Panc1 (cell line): ENCODE measurements at regions not wholly inside any gene's neighbourhood (a gene's known extent, or its start where the extent isn't known, plus 50 kb on each side); places are given as distances from the start of the nearest gene placed in this dataset.

Source experiments
- ATAC-seq: fragments of 200-7000 bp; cut with Tn5 transposase; 2 replicates; pipeline ENCODE4 v1.9.1; 2020; ENCODE audit warnings: mild to moderate bottlenecking, moderate library complexity
- BruUV-seq: library from RNA; stranded (reverse); fragments of 400-500 nt; replicated peaks from 2 replicates; lab custom pipeline; 2021; lab: Mats Ljungman, UMichigan
- CTCF ChIA-PET: fragments of 300-600 bp; sonication (Branson Sonifier 250); formaldehyde crosslinking; loops from one replicate; lab custom pipeline; 2022; ENCODE audit warnings: antibody characterized with exemption; lab: Charles Lee
- POLR2A ChIA-PET: fragments of 300-600 bp; sonication (Branson Sonifier 250); formaldehyde crosslinking; loops from one replicate; lab custom pipeline; 2022; ENCODE audit warnings: antibody characterized with exemption; lab: Charles Lee
- DNase-seq: peaks from one replicate; pipeline ENCODE4 v3.0.0-alpha.2; 2010; ENCODE audit warnings: low read depth, low spot score
- H3K27ac ChIP-seq: 2 replicates; pipeline ENCODE4 v1.5.1; 2011; ENCODE audit warnings: mild to moderate bottlenecking, low read length, inconsistent platforms
- H3K27me3 ChIP-seq: fragments of 200-500 bp; sonication (Bioruptor generic); 2 replicates; pipeline ENCODE4 v1.6.0; 2014; ENCODE audit warnings: low read length, inconsistent platforms; ENCODE audit not compliant: control insufficient read depth, insufficient read depth
- H3K36me3 ChIP-seq: fragments of 200-500 bp; sonication (Bioruptor generic); 2 replicates; pipeline ENCODE4 v1.5.1; 2014; ENCODE audit warnings: inconsistent platforms, mild to moderate bottlenecking, low read length, moderate library complexity; ENCODE audit not compliant: control insufficient read depth, insufficient read depth
- H3K4me1 ChIP-seq: 2 replicates; pipeline ENCODE4 v1.5.1; 2011; ENCODE audit warnings: inconsistent platforms, mild to moderate bottlenecking, low read length, moderate library complexity; ENCODE audit not compliant: control insufficient read depth, insufficient read depth
- H3K4me3 ChIP-seq, 2 experiments: 2 replicates each; pipeline ENCODE4 v1.5.1; 2011 to 2012; ENCODE audit warnings: low read depth in 2 of 2, low read length in 2 of 2, mild to moderate bottlenecking in 2 of 2, inconsistent platforms in 1 of 2, moderate library complexity in 1 of 2
- H3K9me3 ChIP-seq: fragments of 200-500 bp; sonication (Bioruptor generic); 2 replicates; pipeline ENCODE4 v1.5.1; 2014; ENCODE audit warnings: low read depth, mild to moderate bottlenecking, inconsistent platforms, low read length, moderate library complexity; ENCODE audit not compliant: control insufficient read depth, insufficient read depth
- POLR2AphosphoS5 ChIP-seq: IDR thresholded peaks from 2 replicates; pipeline ENCODE4 v1.6.1; 2012; ENCODE audit warnings: mild to moderate bottlenecking, low read depth, low read length, moderate library complexity
- SIN3A ChIP-seq: IDR thresholded peaks from 2 replicates; pipeline ENCODE4 v1.6.1; 2012; ENCODE audit warnings: low read depth, mild to moderate bottlenecking, low read length, moderate library complexity, borderline replicate concordance; ENCODE audit not compliant: insufficient read depth
- TCF7L2 ChIP-seq: IDR thresholded peaks from 2 replicates; pipeline ENCODE4 v1.6.1; 2011; ENCODE audit warnings: mild to moderate bottlenecking, low read depth, low read length, inconsistent platforms
- in situ Hi-C: cut with HindIII; loops from 2 replicates; pipeline ENCODE4 v1.10.0; 2016; ENCODE audit warnings: low sequenced_read_pairs, low pct_unique_long_range_greater_than_20kb
- intact Hi-C: fragments of 100-400 bp; cut with micrococcal nuclease; formaldehyde crosslinking; loops from one replicate; pipeline ENCODE4 v1.10.0; 2022; ENCODE audit not compliant: unreplicated experiment
- TF ChIP-seq, protein P1 (sequence below): fragments of 450-650 bp; IDR thresholded peaks from 2 replicates; pipeline ENCODE4 v1.5.1; 2017; ENCODE audit warnings: mild to moderate bottlenecking
- TF ChIP-seq, protein P2 (sequence below), 2 experiments: IDR thresholded peaks; 2 replicates each; pipeline ENCODE4 v1.6.1; 2011 to 2012; ENCODE audit warnings: low read depth in 2 of 2, control low read depth in 1 of 2, low read length in 1 of 2, mild to moderate bottlenecking in 1 of 2, moderate library complexity in 1 of 2; ENCODE audit not compliant: insufficient read depth in 1 of 2

DNA sequence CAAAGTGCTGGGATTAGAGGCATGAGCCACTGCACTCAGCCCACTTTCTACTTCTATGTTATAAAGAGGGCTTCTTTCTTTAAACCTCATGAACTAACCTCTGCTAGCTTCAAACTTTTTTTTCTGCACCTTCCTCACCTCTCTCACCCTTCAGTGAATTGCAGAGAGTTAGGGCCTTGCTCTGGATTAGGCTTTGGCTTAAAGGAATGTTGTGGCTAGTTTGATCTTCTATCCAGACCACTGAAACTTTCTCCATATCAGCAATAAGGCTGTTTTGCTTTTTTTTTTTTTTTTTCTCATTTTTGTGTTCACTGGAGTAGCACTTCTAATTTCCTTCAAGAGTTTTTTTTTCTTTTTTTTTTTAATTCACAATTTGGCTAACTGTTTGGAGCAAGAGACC is 216.4 kb upstream of the MAP3K1 start:
- in situ Hi-C loops (no loop called here), intact Hi-C loops (no loop called here)
- CTCF ChIA-PET = no interaction called here
- Histone ChIP-seq H3K9me3 (no peaks in the 10 kb centered on the region), H3K27ac (no peak overlapping the region), H3K36me3 (no peaks in the 10 kb centered on the region), H3K4me1 (no peaks in the 10 kb centered on the region), H3K27me3 (peaks cover 4% of the 10 kb centered on the region), H3K4me3 (no peak overlapping the region)
- POLR2A ChIA-PET = interaction anchor here (0.6 kb wide), 1 partner anchor 11 kb away, joined by 6 read pairs; no protein-coding TSS in a partner anchor
- no TSS peak for BruUV-seq
- DNase-seq (no peak), ATAC-seq (no peak)
- TF ChIP-seq POLR2AphosphoS5 (no peak), SIN3A (no peak), TCF7L2 (no peak)
- TF ChIP-seq, protein P1, sequence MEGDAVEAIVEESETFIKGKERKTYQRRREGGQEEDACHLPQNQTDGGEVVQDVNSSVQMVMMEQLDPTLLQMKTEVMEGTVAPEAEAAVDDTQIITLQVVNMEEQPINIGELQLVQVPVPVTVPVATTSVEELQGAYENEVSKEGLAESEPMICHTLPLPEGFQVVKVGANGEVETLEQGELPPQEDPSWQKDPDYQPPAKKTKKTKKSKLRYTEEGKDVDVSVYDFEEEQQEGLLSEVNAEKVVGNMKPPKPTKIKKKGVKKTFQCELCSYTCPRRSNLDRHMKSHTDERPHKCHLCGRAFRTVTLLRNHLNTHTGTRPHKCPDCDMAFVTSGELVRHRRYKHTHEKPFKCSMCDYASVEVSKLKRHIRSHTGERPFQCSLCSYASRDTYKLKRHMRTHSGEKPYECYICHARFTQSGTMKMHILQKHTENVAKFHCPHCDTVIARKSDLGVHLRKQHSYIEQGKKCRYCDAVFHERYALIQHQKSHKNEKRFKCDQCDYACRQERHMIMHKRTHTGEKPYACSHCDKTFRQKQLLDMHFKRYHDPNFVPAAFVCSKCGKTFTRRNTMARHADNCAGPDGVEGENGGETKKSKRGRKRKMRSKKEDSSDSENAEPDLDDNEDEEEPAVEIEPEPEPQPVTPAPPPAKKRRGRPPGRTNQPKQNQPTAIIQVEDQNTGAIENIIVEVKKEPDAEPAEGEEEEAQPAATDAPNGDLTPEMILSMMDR = no peak
- TF ChIP-seq, protein P2, sequence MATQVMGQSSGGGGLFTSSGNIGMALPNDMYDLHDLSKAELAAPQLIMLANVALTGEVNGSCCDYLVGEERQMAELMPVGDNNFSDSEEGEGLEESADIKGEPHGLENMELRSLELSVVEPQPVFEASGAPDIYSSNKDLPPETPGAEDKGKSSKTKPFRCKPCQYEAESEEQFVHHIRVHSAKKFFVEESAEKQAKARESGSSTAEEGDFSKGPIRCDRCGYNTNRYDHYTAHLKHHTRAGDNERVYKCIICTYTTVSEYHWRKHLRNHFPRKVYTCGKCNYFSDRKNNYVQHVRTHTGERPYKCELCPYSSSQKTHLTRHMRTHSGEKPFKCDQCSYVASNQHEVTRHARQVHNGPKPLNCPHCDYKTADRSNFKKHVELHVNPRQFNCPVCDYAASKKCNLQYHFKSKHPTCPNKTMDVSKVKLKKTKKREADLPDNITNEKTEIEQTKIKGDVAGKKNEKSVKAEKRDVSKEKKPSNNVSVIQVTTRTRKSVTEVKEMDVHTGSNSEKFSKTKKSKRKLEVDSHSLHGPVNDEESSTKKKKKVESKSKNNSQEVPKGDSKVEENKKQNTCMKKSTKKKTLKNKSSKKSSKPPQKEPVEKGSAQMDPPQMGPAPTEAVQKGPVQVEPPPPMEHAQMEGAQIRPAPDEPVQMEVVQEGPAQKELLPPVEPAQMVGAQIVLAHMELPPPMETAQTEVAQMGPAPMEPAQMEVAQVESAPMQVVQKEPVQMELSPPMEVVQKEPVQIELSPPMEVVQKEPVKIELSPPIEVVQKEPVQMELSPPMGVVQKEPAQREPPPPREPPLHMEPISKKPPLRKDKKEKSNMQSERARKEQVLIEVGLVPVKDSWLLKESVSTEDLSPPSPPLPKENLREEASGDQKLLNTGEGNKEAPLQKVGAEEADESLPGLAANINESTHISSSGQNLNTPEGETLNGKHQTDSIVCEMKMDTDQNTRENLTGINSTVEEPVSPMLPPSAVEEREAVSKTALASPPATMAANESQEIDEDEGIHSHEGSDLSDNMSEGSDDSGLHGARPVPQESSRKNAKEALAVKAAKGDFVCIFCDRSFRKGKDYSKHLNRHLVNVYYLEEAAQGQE (IDR thresholded peaks at IDR 0.05; ENCODE audit: insufficient read depth in 1 of 2, low read depth in 2 of 2, low read length in 1 of 2) = no peak

DNA sequence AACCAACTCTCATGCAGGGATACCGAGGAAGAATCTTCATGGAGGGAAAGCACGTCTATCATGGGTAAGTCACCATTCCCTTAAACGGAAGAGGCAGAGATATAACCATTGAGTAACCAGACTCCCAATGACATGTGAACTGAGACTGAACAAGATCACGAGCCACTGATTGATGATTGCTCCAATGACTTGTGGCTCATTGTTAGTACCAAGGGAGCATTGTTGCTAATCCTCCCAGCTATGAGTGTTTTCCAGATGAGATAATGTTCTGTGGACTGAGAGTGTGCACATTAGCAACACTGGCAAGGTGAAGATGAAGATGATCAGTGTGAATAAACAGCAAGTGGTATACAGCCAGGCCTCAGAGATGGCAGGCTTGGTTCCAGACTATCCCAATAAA is 219.2 kb upstream of the MAP3K1 start:
- no peak for DNase-seq
- in situ Hi-C loops (no loop called here), intact Hi-C loops (no loop called here)
- Histone ChIP-seq H3K4me1 (no peaks in the 10 kb centered on the region), H3K36me3 (no peaks in the 10 kb centered on the region), H3K27ac (no peak overlapping the region), H3K27me3 (peaks cover 5% of the 10 kb centered on the region), H3K4me3 (no peak overlapping the region), H3K9me3 (no peaks in the 10 kb centered on the region)
- TF ChIP-seq, protein P1 = no peak
- no peak for TF ChIP-seq TCF7L2
- POLR2A ChIA-PET = no interaction called here
- BruUV-seq = no TSS peak
- CTCF ChIA-PET = interaction anchor here (0.5 kb wide), 1 partner anchor 605 kb away, joined by 6 read pairs; no protein-coding TSS in a partner anchor
- ATAC-seq = no peak
